Naive thymus-derived CD4-positive, alpha-beta T cell (primary cell): ENCODE measurements at regions not wholly inside any gene's neighbourhood (a gene's known extent, or its start where the extent isn't known, plus 50 kb on each side); places are given as distances from the start of the nearest gene placed in this dataset.

Experiments used
- ATAC-seq: fragments of 150-1000 bp; cut with Tn5 transposase; 2 replicates; pipeline ENCODE4 v1.10.0; 2021; ENCODE audit warnings: mild to moderate bottlenecking, moderate library complexity
- CTCF ChIA-PET: fragments of 350-600 bp; sonication (Branson Sonifier 250); formaldehyde crosslinking; loops from one replicate; lab custom pipeline; 2021; ENCODE audit warnings: antibody characterized with exemption; lab: Charles Lee
- POLR2A ChIA-PET: fragments of 350-600 bp; sonication (Branson Sonifier 250); formaldehyde crosslinking; loops from one replicate; lab custom pipeline; 2021; ENCODE audit warnings: antibody characterized with exemption, inconsistent platforms; lab: Charles Lee
- DNase-seq, 9 donors: peaks; one replicate each; pipeline versions ENCODE4 v3.0.0 to v3.0.0-alpha.2; 2020 to 2022; ENCODE audit warnings: mixed read lengths in 1 of 9
- H3K27ac ChIP-seq: one replicate; pipeline ENCODE4 v1.7.0; 2013; ENCODE audit warnings: mild to moderate bottlenecking, low read depth, low read length, moderate library complexity
- H3K27me3 ChIP-seq, 2 donors: one replicate each; pipeline ENCODE4 v1.7.0; 2013; ENCODE audit warnings: low read length in 2 of 2, mild to moderate bottlenecking in 2 of 2, moderate library complexity in 2 of 2; ENCODE audit not compliant: control insufficient read depth in 2 of 2, insufficient read depth in 2 of 2
- H3K36me3 ChIP-seq, 3 experiments: 1 replicate in 2 of 3; 2 replicates in 1 of 3; pipeline ENCODE4 v1.7.0; 2013; ENCODE audit warnings: low read length in 3 of 3, mild to moderate bottlenecking in 3 of 3, moderate library complexity in 1 of 3; ENCODE audit not compliant: insufficient read depth in 3 of 3, control insufficient read depth in 2 of 3
- H3K4me1 ChIP-seq, 2 donors: one replicate each; pipeline ENCODE4 v1.7.0; 2013; ENCODE audit warnings: low read length in 2 of 2, mild to moderate bottlenecking in 2 of 2, moderate library complexity in 1 of 2; ENCODE audit not compliant: control insufficient read depth in 2 of 2, insufficient read depth in 2 of 2
- H3K4me3 ChIP-seq: 2 replicates; pipeline ENCODE4 v1.7.0; 2013; ENCODE audit warnings: mild to moderate bottlenecking, low read length
- H3K9me3 ChIP-seq, 3 experiments: 1 replicate in 2 of 3; 2 replicates in 1 of 3; pipeline ENCODE4 v1.7.0; 2013; ENCODE audit warnings: low read length in 3 of 3; ENCODE audit not compliant: control insufficient read depth in 2 of 3
- H3K27ac Mint-ChIP-seq, 9 donors: one replicate each; pipeline ENCODE4 v1.8.0; 2020 to 2022; ENCODE audit warnings: mixed read lengths in 9 of 9, mild to moderate bottlenecking in 8 of 9, moderate library complexity in 5 of 9, inconsistent platforms in 2 of 9
- H3K27me3 Mint-ChIP-seq, 5 donors: one replicate each; pipeline ENCODE4 v1.8.0; 2021 to 2022; ENCODE audit warnings: mixed read lengths in 5 of 5, mild to moderate bottlenecking in 1 of 5
- H3K36me3 Mint-ChIP-seq, 5 donors: one replicate each; pipeline ENCODE4 v1.8.0; 2020 to 2022; ENCODE audit warnings: mixed read lengths in 5 of 5, mild to moderate bottlenecking in 3 of 5, inconsistent platforms in 1 of 5
- H3K4me1 Mint-ChIP-seq, 7 donors: one replicate each; pipeline ENCODE4 v1.8.0; 2020 to 2022; ENCODE audit warnings: mixed read lengths in 7 of 7, mild to moderate bottlenecking in 3 of 7, inconsistent platforms in 1 of 7
- H3K4me3 Mint-ChIP-seq, 10 donors: one replicate each; pipeline ENCODE4 v1.8.0; 2020 to 2022; ENCODE audit warnings: mild to moderate bottlenecking in 10 of 10, mixed read lengths in 10 of 10, moderate library complexity in 6 of 10, inconsistent platforms in 2 of 10
- H3K9me3 Mint-ChIP-seq, 11 donors: one replicate each; pipeline ENCODE4 v1.8.0; 2020 to 2022; ENCODE audit warnings: mixed read lengths in 11 of 11, mild to moderate bottlenecking in 4 of 11, inconsistent platforms in 1 of 11, moderate library complexity in 1 of 11
- intact Hi-C, 2 donors: fragments of 100-400 bp; cut with micrococcal nuclease; formaldehyde crosslinking; loops; one replicate each; pipeline ENCODE4 v1.15.1; 2023

DNA sequence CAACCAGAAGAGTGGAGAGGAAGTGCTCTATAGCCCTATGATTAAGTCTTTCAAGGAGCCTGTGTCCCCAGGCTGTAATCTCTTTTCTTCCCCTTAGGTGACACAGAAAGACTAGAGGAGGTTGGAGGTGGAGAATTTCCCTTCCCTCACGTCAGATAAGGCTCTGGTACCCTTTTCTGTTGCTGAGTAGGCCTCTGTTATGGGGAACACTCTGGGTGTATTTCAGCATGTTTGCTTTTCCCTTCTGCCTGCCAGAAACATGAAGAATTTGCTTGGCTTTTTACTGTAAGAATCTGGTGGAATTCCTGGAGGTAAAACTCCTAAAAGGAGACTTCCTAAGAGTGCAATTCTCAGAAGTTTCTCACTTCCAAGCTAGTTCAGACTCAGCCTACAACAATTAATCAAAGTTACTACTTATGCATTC, 58.3 kb downstream of the SIX1 start:
- Mint-ChIP-seq H3K4me1 (no peaks in the 10 kb centered on the region), H3K27me3 (peaks cover 9 to 21% (median 13%) of the 10 kb centered on the region in 5 donors), H3K9me3 (no peaks in the 10 kb centered on the region), H3K4me3 (no peak overlapping the region), H3K27ac (no peak overlapping the region), H3K36me3 (no peaks in the 10 kb centered on the region)
- Histone ChIP-seq H3K36me3 (no peaks in the 10 kb centered on the region), H3K4me1 (no peaks in the 10 kb centered on the region), H3K4me3 (no peak overlapping the region), H3K27ac (no peak overlapping the region), H3K9me3 (no peaks in the 10 kb centered on the region), H3K27me3 (peaks cover 0 to 3% of the 10 kb centered on the region in 2 donors)
- no peak for DNase-seq
- ChIA-PET POLR2A (no interaction called here), CTCF (no interaction called here)
- no peak for ATAC-seq
- intact Hi-C loops: no loop called here
